ENCODE measurements at regions not wholly inside any gene's neighbourhood (a gene's known extent, or its start where the extent isn't known, plus 50 kb on each side); places are given as distances from the start of the nearest gene placed in this dataset.

GRCh38 chr4:29259556-29259955 lies 1460.6 kb upstream of the PCDH7 start:
- TF ChIP-seq ZNF274 (IDR thresholded peaks at IDR 0.05; ENCODE audit: low read depth, low read length) = no peak
- no peak for TF ChIP-seq YY1 (IDR thresholded peaks at IDR 0.05; ENCODE audit: insufficient read depth, insufficient read length)
- no peak for TF ChIP-seq SUZ12 (IDR thresholded peaks at IDR 0.05; ENCODE audit: extremely low read depth, insufficient read depth, insufficient read length)

Data from NT2/D1 (cell line).